PFSK-1 (cell line): ENCODE measurements at regions not wholly inside any gene's neighbourhood (a gene's known extent, or its start where the extent isn't known, plus 50 kb on each side); places are given as distances from the start of the nearest gene placed in this dataset.

Experiments
- FOXP2 ChIP-seq: optimal IDR thresholded peaks from 2 replicates; pipeline ENCODE3; 2011; ENCODE audit warnings: borderline replicate concordance, control low read depth, inconsistent platforms; ENCODE audit not compliant: insufficient read depth; ENCODE audit errors: extremely low read length, extremely low read depth
- POLR2AphosphoS5 ChIP-seq: IDR thresholded peaks from 2 replicates; pipeline ENCODE4 v1.6.1; 2012; ENCODE audit warnings: low read depth, mild to moderate bottlenecking, control low read depth, low read length, moderate library complexity
- SIN3A ChIP-seq: IDR thresholded peaks from 2 replicates; pipeline ENCODE4 v1.6.1; 2012; ENCODE audit warnings: mild to moderate bottlenecking, low read length, moderate library complexity, borderline replicate concordance; ENCODE audit not compliant: insufficient read depth
- TAF1 ChIP-seq: IDR thresholded peaks from 2 replicates; pipeline ENCODE4 v1.6.1; 2012; ENCODE audit warnings: low read length, control low read depth, borderline replicate concordance; ENCODE audit not compliant: insufficient read depth
- TF ChIP-seq, protein P1 (sequence below), 2 experiments: IDR thresholded peaks; 2 replicates each; pipeline versions ENCODE4 v1.6.1 to v1.8.0; 2011 to 2012; ENCODE audit warnings: low read depth in 2 of 2, low read length in 2 of 2, control low read depth in 1 of 2, inconsistent platforms in 1 of 2, mild to moderate bottlenecking in 1 of 2, moderate library complexity in 1 of 2; ENCODE audit not compliant: insufficient read depth in 1 of 2

DNA sequence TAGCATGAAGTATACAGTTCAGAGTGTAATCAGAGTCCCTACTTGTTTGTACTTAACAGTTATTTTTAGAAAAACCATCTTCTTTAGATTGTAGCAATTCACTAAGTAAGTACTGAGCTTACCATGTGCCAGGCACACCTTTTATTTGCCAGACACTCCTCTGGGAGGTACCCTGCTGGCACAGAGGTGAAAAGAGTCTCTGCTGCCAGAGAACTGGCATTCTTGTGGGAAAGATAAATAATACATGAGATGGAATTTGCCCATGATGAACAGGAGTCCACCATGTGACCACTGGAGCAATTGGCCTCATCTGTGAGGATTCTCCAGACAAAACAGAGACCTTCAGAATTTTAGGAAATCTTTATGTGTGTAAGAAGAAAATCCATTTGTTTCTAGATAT, 199.3 kb upstream of the SLC16A7 start:
- TF ChIP-seq SIN3A (no peak), POLR2AphosphoS5 (no peak), TAF1 (no peak), FOXP2 (no peak)
- TF ChIP-seq, protein P1, sequence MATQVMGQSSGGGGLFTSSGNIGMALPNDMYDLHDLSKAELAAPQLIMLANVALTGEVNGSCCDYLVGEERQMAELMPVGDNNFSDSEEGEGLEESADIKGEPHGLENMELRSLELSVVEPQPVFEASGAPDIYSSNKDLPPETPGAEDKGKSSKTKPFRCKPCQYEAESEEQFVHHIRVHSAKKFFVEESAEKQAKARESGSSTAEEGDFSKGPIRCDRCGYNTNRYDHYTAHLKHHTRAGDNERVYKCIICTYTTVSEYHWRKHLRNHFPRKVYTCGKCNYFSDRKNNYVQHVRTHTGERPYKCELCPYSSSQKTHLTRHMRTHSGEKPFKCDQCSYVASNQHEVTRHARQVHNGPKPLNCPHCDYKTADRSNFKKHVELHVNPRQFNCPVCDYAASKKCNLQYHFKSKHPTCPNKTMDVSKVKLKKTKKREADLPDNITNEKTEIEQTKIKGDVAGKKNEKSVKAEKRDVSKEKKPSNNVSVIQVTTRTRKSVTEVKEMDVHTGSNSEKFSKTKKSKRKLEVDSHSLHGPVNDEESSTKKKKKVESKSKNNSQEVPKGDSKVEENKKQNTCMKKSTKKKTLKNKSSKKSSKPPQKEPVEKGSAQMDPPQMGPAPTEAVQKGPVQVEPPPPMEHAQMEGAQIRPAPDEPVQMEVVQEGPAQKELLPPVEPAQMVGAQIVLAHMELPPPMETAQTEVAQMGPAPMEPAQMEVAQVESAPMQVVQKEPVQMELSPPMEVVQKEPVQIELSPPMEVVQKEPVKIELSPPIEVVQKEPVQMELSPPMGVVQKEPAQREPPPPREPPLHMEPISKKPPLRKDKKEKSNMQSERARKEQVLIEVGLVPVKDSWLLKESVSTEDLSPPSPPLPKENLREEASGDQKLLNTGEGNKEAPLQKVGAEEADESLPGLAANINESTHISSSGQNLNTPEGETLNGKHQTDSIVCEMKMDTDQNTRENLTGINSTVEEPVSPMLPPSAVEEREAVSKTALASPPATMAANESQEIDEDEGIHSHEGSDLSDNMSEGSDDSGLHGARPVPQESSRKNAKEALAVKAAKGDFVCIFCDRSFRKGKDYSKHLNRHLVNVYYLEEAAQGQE (IDR thresholded peaks at IDR 0.05; ENCODE audit: insufficient read depth in 1 of 2, low read depth in 2 of 2, low read length in 2 of 2) = no peak
